Parathyroid adenoma (tissue), 2 donors: ENCODE measurements at regions not wholly inside any gene's neighbourhood (a gene's known extent, or its start where the extent isn't known, plus 50 kb on each side); places are given as distances from the start of the nearest gene placed in this dataset.

Experiments used
- H2AFZ ChIP-seq: fragments of 300-600 bp; sonication (generic); one replicate; pipeline ENCODE4 v1.7.0; 2017; ENCODE audit warnings: antibody characterized with exemption, mild to moderate bottlenecking
- H3K27ac ChIP-seq: fragments of 300-600 bp; sonication (generic); one replicate; pipeline ENCODE4 v1.7.0; 2017
- H3K27me3 ChIP-seq: fragments of 300-600 bp; sonication (generic); one replicate; pipeline ENCODE4 v1.7.0; 2017; ENCODE audit warnings: low read length; ENCODE audit not compliant: control insufficient read depth, insufficient read depth
- H3K36me3 ChIP-seq: fragments of 300-600 bp; sonication (generic); one replicate; pipeline ENCODE4 v1.7.0; 2017; ENCODE audit warnings: low read length; ENCODE audit not compliant: control insufficient read depth, insufficient read depth
- H3K4me1 ChIP-seq: fragments of 300-600 bp; sonication (generic); one replicate; pipeline ENCODE4 v1.7.0; 2017; ENCODE audit warnings: control low read depth
- H3K4me2 ChIP-seq: fragments of 300-600 bp; sonication (generic); one replicate; pipeline ENCODE4 v1.7.0; 2017; ENCODE audit warnings: low read length
- H3K4me3 ChIP-seq: fragments of 300-600 bp; sonication (generic); one replicate; pipeline ENCODE4 v1.7.0; 2017; ENCODE audit warnings: low read depth, low read length
- H3K79me2 ChIP-seq: fragments of 300-600 bp; sonication (generic); one replicate; pipeline ENCODE4 v1.7.0; 2017; ENCODE audit warnings: control low read depth
- H3K9ac ChIP-seq: fragments of 300-600 bp; sonication (generic); one replicate; pipeline ENCODE4 v1.7.0; 2017; ENCODE audit warnings: mild to moderate bottlenecking
- H3K9me3 ChIP-seq: fragments of 300-600 bp; sonication (generic); one replicate; pipeline ENCODE4 v1.7.0; 2017; ENCODE audit warnings: low read length; ENCODE audit not compliant: control insufficient read depth
- CTCF ChIP-seq: fragments of 300-600 bp; sonication (generic); IDR thresholded peaks from one replicate; pipeline ENCODE4 v1.7.0; 2017; ENCODE audit warnings: antibody characterized with exemption, mild to moderate bottlenecking
- donor health status: primary hyperparathyroidism.

GRCh38 chr18:5646739-5647138, 102.9 kb upstream of the EPB41L3 start:
- TF ChIP-seq CTCF: no peak
- Histone ChIP-seq H3K79me2 (no peaks in the 10 kb centered on the region), H3K4me3 (no peak overlapping the region), H3K36me3 (no peaks in the 10 kb centered on the region), H3K4me1 (peaks cover 6% of the 10 kb centered on the region), H3K9me3 (no peaks in the 10 kb centered on the region), H3K27ac (no peak overlapping the region), H3K27me3 (no peaks in the 10 kb centered on the region), H3K9ac (no peak overlapping the region), H2AFZ (no peak overlapping the region), H3K4me2 (no peak overlapping the region)

- H3K4me2 ChIP-seq: no peak overlapping the region
- H3K36me3 ChIP-seq: no peaks in the 10 kb centered on the region
- no peak overlapping the region for H3K27ac ChIP-seq
- H2AFZ ChIP-seq: no peak overlapping the region
- H3K79me2 ChIP-seq: no peaks in the 10 kb centered on the region
- peaks cover 26% of the 10 kb centered on the region for H3K4me1 ChIP-seq
- no peak for TF ChIP-seq CTCF
- H3K9me3 ChIP-seq: no peaks in the 10 kb centered on the region
- no peak overlapping the region for H3K9ac ChIP-seq
- H3K4me3 ChIP-seq: no peak overlapping the region
- H3K27me3 ChIP-seq: no peaks in the 10 kb centered on the region
Measured at GRCh38 chr18:5643288-5643687, 99.5 kb upstream of the EPB41L3 start.

GRCh38 chr18:5640939-5641338, 97.1 kb upstream of the EPB41L3 start:
- H3K36me3 ChIP-seq: no peaks in the 10 kb centered on the region
- TF ChIP-seq CTCF: no peak
- H3K4me3 ChIP-seq: no peak overlapping the region
- H3K27ac ChIP-seq: no peak overlapping the region
- H2AFZ ChIP-seq: no peak overlapping the region
- no peak overlapping the region for H3K4me2 ChIP-seq
- H3K4me1 ChIP-seq: peaks cover 26% of the 10 kb centered on the region
- H3K9ac ChIP-seq: no peak overlapping the region
- no peaks in the 10 kb centered on the region for H3K27me3 ChIP-seq
- no peaks in the 10 kb centered on the region for H3K79me2 ChIP-seq
- H3K9me3 ChIP-seq: no peaks in the 10 kb centered on the region

GRCh38 chr18:5639131-5639530, 95.3 kb upstream of the EPB41L3 start:
- no peak overlapping the region for H3K4me2 ChIP-seq
- H2AFZ ChIP-seq: no peak overlapping the region
- no peaks in the 10 kb centered on the region for H3K36me3 ChIP-seq
- H3K27ac ChIP-seq: no peak overlapping the region
- no peaks in the 10 kb centered on the region for H3K27me3 ChIP-seq
- no peak overlapping the region for H3K9ac ChIP-seq
- peaks cover 26% of the 10 kb centered on the region for H3K4me1 ChIP-seq
- TF ChIP-seq CTCF: no peak
- no peak overlapping the region for H3K4me3 ChIP-seq
- no peaks in the 10 kb centered on the region for H3K79me2 ChIP-seq
- H3K9me3 ChIP-seq: no peaks in the 10 kb centered on the region

- H3K4me1 ChIP-seq: peaks cover 5% of the 10 kb centered on the region
- H3K9me3 ChIP-seq: no peaks in the 10 kb centered on the region
- no peak overlapping the region for H2AFZ ChIP-seq
- no peak overlapping the region for H3K27ac ChIP-seq
- no peaks in the 10 kb centered on the region for H3K36me3 ChIP-seq
- no peak overlapping the region for H3K9ac ChIP-seq
- peaks cover 4% of the 10 kb centered on the region for H3K79me2 ChIP-seq
- no peak overlapping the region for H3K4me2 ChIP-seq
- no peaks in the 10 kb centered on the region for H3K27me3 ChIP-seq
- H3K4me3 ChIP-seq: no peak overlapping the region
- TF ChIP-seq CTCF: no peak
Measured at GRCh38 chr18:5632041-5632440, 88.2 kb upstream of the EPB41L3 start.
